ENCODE measurements at regions not wholly inside any gene's neighbourhood (a gene's known extent, or its start where the extent isn't known, plus 50 kb on each side); places are given as distances from the start of the nearest gene placed in this dataset.

GRCh38 chr2:200252265-200253067 is 54.0 kb upstream of the SPATS2L start:
- TF ChIP-seq POLR2A (IDR thresholded peaks at IDR 0.05) (no peak), CTCF (IDR thresholded peaks at IDR 0.05) (no peak)

All from uterus (tissue), 2 donors.